GM19328 (cell line): ENCODE measurements at regions not wholly inside any gene's neighbourhood (a gene's known extent, or its start where the extent isn't known, plus 50 kb on each side); places are given as distances from the start of the nearest gene placed in this dataset.
"Not testable (repeated sequence)": the region's sequence is repeated elsewhere in the genome, so short reads cannot be mapped to it uniquely, and the experiment has no call there.

Experiments
- ATAC-seq: cut with Tn5 transposase; IDR thresholded peaks from one replicate; pipeline ENCODE4 v1.9.1; 2021; ENCODE audit warnings: mild to moderate bottlenecking, moderate library complexity; ENCODE audit not compliant: unreplicated experiment

- ATAC-seq, result not testable (repeated sequence)
Observed at GRCh38 chr4:27813699-27814425, 953.2 kb downstream of the STIM2 start.

GRCh38 chr4:27819246-27819645 lies 958.6 kb downstream of the STIM2 start:
- ATAC-seq, result no peak

- no peak for ATAC-seq
Observed at GRCh38 chr4:27828843-27829242, 968.2 kb downstream of the STIM2 start.

GRCh38 chr4:27830251-27830650 lies 969.6 kb downstream of the STIM2 start:
- ATAC-seq, result no peak

GRCh38 chr4:27835851-27836250 lies 975.2 kb downstream of the STIM2 start:
- no peak for ATAC-seq

- no peak for ATAC-seq
Observed at GRCh38 chr4:27836523-27836922, 975.9 kb downstream of the STIM2 start.

- ATAC-seq, result no peak
Observed at GRCh38 chr4:27843776-27844175, 983.1 kb downstream of the STIM2 start.

- ATAC-seq, result no peak
Observed at GRCh38 chr4:27844376-27844775, 983.7 kb downstream of the STIM2 start.

- ATAC-seq, result no peak
Observed at GRCh38 chr4:27846951-27847350, 986.3 kb downstream of the STIM2 start.

GRCh38 chr4:27861381-27861787 lies 1000.7 kb downstream of the STIM2 start:
- no peak for ATAC-seq

- ATAC-seq, result no peak
Observed at GRCh38 chr4:27861802-27862201, 1001.2 kb downstream of the STIM2 start.

GRCh38 chr4:27873596-27873995 lies 1013.0 kb downstream of the STIM2 start:
- no peak for ATAC-seq

- ATAC-seq, result no peak
Observed at GRCh38 chr4:27881705-27882104, 1021.1 kb downstream of the STIM2 start.

GRCh38 chr4:27886120-27886519 lies 1025.5 kb downstream of the STIM2 start:
- no peak for ATAC-seq

- ATAC-seq, result no peak
Observed at GRCh38 chr4:27887646-27888045, 1027.0 kb downstream of the STIM2 start.

GRCh38 chr4:27888505-27888904 lies 1027.9 kb downstream of the STIM2 start:
- no peak for ATAC-seq

GRCh38 chr4:27894951-27895350 lies 1034.3 kb downstream of the STIM2 start:
- no peak for ATAC-seq

- no peak for ATAC-seq
Observed at GRCh38 chr4:27908356-27908755, 1047.7 kb downstream of the STIM2 start.

GRCh38 chr4:27910227-27910626 lies 1049.6 kb downstream of the STIM2 start:
- ATAC-seq, result no peak

GRCh38 chr4:27911047-27911446 lies 1050.4 kb downstream of the STIM2 start:
- no peak for ATAC-seq

- no peak for ATAC-seq
Observed at GRCh38 chr4:27913738-27914137, 1053.1 kb downstream of the STIM2 start.

- no peak for ATAC-seq
Observed at GRCh38 chr4:27915822-27916221, 1055.2 kb downstream of the STIM2 start.
